Hepatocyte (in vitro differentiated cells): ENCODE measurements at regions not wholly inside any gene's neighbourhood (a gene's known extent, or its start where the extent isn't known, plus 50 kb on each side); places are given as distances from the start of the nearest gene placed in this dataset.

Experiments
- DNase-seq: peaks from one replicate; pipeline ENCODE4 v3.0.0-alpha.2; 2016; ENCODE audit warnings: low spot score
- H2AFZ ChIP-seq: fragments of 200-600 bp; sonication (generic); 2 replicates; pipeline ENCODE4 v1.6.0; 2016; ENCODE audit warnings: antibody characterized with exemption, mild to moderate bottlenecking
- H3K27ac ChIP-seq: fragments of 200-600 bp; sonication (generic); 2 replicates; pipeline ENCODE4 v1.5.1; 2016; ENCODE audit warnings: mild to moderate bottlenecking
- H3K27me3 ChIP-seq: fragments of 200-600 bp; sonication (generic); 2 replicates; pipeline ENCODE4 v1.6.1; 2016
- H3K36me3 ChIP-seq: fragments of 200-600 bp; sonication (generic); replicated peaks from 2 replicates; pipeline ENCODE4 v1.5.1; 2016; ENCODE audit warnings: low read depth; ENCODE audit not compliant: insufficient read depth
- H3K4me1 ChIP-seq: fragments of 200-600 bp; sonication (generic); 2 replicates; pipeline ENCODE4 v1.5.1; 2016; ENCODE audit warnings: mild to moderate bottlenecking, moderate library complexity; ENCODE audit not compliant: insufficient read depth
- H3K4me2 ChIP-seq: fragments of 200-600 bp; sonication (generic); 2 replicates; pipeline ENCODE4 v1.6.0; 2016
- H3K4me3 ChIP-seq: fragments of 200-600 bp; sonication (generic); 2 replicates; pipeline ENCODE4 v1.5.1; 2016; ENCODE audit warnings: mild to moderate bottlenecking
- H3K79me2 ChIP-seq: fragments of 200-600 bp; sonication (generic); 2 replicates; pipeline ENCODE4 v1.6.0; 2017; ENCODE audit warnings: mild to moderate bottlenecking
- H3K9me2 ChIP-seq: fragments of 200-600 bp; sonication (generic); replicated peaks from 2 replicates; pipeline ENCODE4 v1.6.0; 2017; ENCODE audit warnings: mild to moderate bottlenecking; ENCODE audit not compliant: insufficient read depth
- H3K9me3 ChIP-seq: fragments of 200-600 bp; sonication (generic); 2 replicates; pipeline ENCODE4 v1.5.1; 2016; ENCODE audit warnings: low read depth, mild to moderate bottlenecking
- H4K20me1 ChIP-seq: fragments of 200-600 bp; sonication (generic); 2 replicates; pipeline ENCODE4 v1.6.0; 2016; ENCODE audit warnings: mild to moderate bottlenecking; ENCODE audit not compliant: insufficient read depth, poor library complexity, severe bottlenecking
- EZH2 ChIP-seq: fragments of 200-600 bp; sonication (generic); IDR thresholded peaks from 2 replicates; pipeline ENCODE4 v1.6.1; 2016; ENCODE audit warnings: antibody characterized with exemption, mild to moderate bottlenecking, borderline replicate concordance
- EZH2phosphoT487 ChIP-seq: fragments of 200-600 bp; sonication (generic); IDR thresholded peaks from one replicate; pipeline ENCODE4 v1.6.1; 2018; ENCODE audit warnings: antibody characterized with exemption, mild to moderate bottlenecking, low read depth, moderate library complexity; ENCODE audit not compliant: unreplicated experiment, severe bottlenecking
- WGBS: methylation state at CpG from one replicate; pipeline ENCODE4 v1.1.6; 2016; ENCODE audit warnings: low lambda C conversion rate; ENCODE audit errors: missing lambda C conversion rate; 5-methylcytosine and 5-hydroxymethylcytosine counted together
- TF ChIP-seq, protein P1 (sequence below): fragments of 200-600 bp; sonication (generic); IDR thresholded peaks from 2 replicates; pipeline ENCODE4 v1.5.1; 2016; ENCODE audit warnings: antibody characterized with exemption, mild to moderate bottlenecking; ENCODE audit not compliant: poor library complexity

DNA sequence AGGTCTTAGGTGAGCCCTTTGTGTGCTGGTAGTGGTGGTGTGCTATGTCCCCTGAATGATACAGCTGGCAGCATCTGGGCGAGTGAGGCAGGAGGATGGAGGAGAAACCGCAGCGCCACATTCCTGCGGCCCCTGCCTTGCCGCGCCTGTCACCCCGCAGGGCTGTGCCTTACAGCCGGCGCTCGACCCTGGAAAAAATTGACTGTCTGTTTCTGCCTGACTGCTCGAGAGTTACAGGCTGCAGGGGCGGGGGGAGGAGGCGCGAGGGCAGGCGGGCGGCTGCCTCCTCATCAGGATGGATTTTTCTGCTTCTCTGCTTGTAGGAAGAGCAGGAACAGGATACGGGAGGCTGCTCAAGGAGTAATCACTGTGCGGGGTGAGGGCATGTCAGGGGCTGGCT lies 443.4 kb downstream of the MIAT start:
- Histone ChIP-seq H3K9me3 (no peaks in the 10 kb centered on the region), H3K4me3 (no peak overlapping the region), H3K79me2 (no peaks in the 10 kb centered on the region), H3K4me1 (peaks cover 8% of the 10 kb centered on the region), H3K27ac (no peak overlapping the region), H3K27me3 (peaks cover 7% of the 10 kb centered on the region), H2AFZ (no peak overlapping the region), H3K36me3 (no peaks in the 10 kb centered on the region), H4K20me1 (no peaks in the 10 kb centered on the region), H3K9me2 (no peaks in the 10 kb centered on the region), H3K4me2 (peak overlapping the region; percentile 9)
- DNase-seq = peak; percentile 70
- TF ChIP-seq EZH2 (no peak), EZH2phosphoT487 (no peak)
- WGBS = 7% methylated on average over 18 of the region's 18 CpGs

DNA sequence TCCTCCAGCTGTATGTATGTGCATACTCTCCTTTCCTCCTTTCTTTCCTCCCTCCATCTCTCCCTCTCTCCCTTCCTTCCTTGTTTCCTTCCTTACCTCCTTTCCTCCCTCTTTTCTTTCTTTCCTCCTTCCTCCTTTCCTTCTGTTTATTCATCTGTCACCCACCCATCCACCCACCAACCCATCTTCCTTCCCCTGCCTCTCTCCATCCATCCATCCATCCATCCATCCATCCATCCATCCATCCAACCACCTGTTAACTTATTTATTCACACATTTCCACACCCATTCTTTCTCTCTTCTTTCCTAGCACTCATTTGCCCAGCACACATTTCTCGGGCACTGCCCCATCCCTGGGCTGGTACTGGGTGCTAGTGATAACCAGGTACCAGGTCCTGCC lies 443.9 kb downstream of the MIAT start:
- 83% methylated on average over 1 of the region's 1 CpG for WGBS
- H3K4me1 ChIP-seq = peaks cover 8% of the 10 kb centered on the region
- H4K20me1 ChIP-seq = no peaks in the 10 kb centered on the region
- no peaks in the 10 kb centered on the region for H3K9me2 ChIP-seq
- peak overlapping the region; percentile 9 for H3K4me2 ChIP-seq
- no peaks in the 10 kb centered on the region for H3K9me3 ChIP-seq
- no peak overlapping the region for H3K27ac ChIP-seq
- H3K27me3 ChIP-seq = peaks cover 7% of the 10 kb centered on the region
- H3K36me3 ChIP-seq = no peaks in the 10 kb centered on the region
- no peak for DNase-seq
- no peaks in the 10 kb centered on the region for H3K79me2 ChIP-seq
- H2AFZ ChIP-seq = no peak overlapping the region
- no peak overlapping the region for H3K4me3 ChIP-seq
- TF ChIP-seq EZH2 (no peak), EZH2phosphoT487 (no peak)
- TF ChIP-seq, protein P1, sequence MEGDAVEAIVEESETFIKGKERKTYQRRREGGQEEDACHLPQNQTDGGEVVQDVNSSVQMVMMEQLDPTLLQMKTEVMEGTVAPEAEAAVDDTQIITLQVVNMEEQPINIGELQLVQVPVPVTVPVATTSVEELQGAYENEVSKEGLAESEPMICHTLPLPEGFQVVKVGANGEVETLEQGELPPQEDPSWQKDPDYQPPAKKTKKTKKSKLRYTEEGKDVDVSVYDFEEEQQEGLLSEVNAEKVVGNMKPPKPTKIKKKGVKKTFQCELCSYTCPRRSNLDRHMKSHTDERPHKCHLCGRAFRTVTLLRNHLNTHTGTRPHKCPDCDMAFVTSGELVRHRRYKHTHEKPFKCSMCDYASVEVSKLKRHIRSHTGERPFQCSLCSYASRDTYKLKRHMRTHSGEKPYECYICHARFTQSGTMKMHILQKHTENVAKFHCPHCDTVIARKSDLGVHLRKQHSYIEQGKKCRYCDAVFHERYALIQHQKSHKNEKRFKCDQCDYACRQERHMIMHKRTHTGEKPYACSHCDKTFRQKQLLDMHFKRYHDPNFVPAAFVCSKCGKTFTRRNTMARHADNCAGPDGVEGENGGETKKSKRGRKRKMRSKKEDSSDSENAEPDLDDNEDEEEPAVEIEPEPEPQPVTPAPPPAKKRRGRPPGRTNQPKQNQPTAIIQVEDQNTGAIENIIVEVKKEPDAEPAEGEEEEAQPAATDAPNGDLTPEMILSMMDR = no peak

DNA sequence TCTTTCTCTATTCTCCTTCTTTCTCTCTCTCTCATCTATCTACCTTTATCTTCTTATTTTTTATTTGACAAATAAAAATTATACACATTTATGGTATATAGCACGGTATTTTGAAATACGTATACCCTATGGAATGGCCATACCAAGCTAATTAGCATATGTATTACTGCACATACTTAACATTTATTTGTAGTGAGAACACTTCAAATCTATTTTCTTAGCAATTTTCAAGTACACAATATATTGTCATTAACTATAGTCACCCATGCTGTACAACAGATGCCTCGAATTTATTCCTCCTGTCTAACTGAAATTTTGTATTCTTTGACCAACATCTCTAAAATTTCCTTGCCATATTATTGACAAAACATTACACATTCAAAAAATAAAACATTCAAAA lies 447.1 kb downstream of the MIAT start:
- no peaks in the 10 kb centered on the region for H3K9me3 ChIP-seq
- no peak overlapping the region for H3K27ac ChIP-seq
- H3K9me2 ChIP-seq = no peaks in the 10 kb centered on the region
- no peak overlapping the region for H2AFZ ChIP-seq
- H3K4me3 ChIP-seq = no peak overlapping the region
- no peaks in the 10 kb centered on the region for H3K36me3 ChIP-seq
- H3K4me2 ChIP-seq = no peak overlapping the region
- H3K4me1 ChIP-seq = peaks cover 20% of the 10 kb centered on the region
- WGBS = 67% methylated on average over 3 of the region's 3 CpGs
- no peaks in the 10 kb centered on the region for H3K79me2 ChIP-seq
- TF ChIP-seq, protein P1 = no peak
- TF ChIP-seq EZH2phosphoT487 = no peak
- no peak for TF ChIP-seq EZH2
- no peak for DNase-seq
- H4K20me1 ChIP-seq = no peaks in the 10 kb centered on the region
- peaks cover 7% of the 10 kb centered on the region for H3K27me3 ChIP-seq

DNA sequence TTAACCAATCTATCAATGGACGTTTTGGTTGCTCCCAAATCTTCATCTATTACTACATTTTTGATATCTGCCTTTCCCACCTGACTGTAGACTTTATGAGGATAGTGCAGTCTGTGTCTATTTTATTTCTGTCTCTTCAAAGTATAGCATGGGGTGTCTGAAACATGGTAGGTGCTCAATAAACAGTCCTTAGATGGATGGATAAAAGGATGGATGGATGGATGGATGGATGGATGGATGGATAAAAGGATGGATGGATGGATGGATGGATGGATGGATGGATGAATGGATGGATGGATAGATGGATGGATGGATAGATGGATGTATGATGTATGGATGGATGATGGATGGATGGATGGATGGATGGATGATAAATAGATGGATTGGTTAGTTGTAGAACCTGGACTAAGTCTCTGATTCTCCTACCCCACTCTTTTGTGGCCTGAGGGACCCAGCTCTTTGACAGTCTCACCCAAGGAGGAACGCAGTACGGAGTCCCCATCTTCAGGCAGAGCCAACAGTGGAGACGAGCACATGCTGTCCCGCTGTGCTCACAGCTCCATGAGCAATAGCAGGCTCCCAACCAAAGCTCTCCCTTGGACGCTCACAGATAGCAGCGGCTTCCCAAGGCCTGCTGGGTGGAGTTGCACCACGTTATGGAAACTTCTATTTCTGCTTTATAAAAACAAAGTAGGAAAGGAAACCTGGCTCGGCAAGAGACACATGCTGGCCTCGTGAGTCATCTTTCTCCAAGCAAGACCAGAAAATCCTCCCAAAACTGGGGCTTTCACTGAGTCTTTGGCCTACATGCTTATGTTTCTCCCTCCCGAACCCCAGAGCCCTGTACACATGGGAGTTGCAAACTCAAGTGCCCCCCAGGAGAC lies 448.0 kb downstream of the MIAT start:
- H3K27ac ChIP-seq = peak overlapping the region; percentile 2
- H3K9me2 ChIP-seq = no peaks in the 10 kb centered on the region
- no peaks in the 10 kb centered on the region for H3K9me3 ChIP-seq
- H3K4me2 ChIP-seq = no peak overlapping the region
- H3K79me2 ChIP-seq = no peaks in the 10 kb centered on the region
- H4K20me1 ChIP-seq = no peaks in the 10 kb centered on the region
- peaks cover 20% of the 10 kb centered on the region for H3K4me1 ChIP-seq
- peak; percentile 64 for DNase-seq
- H2AFZ ChIP-seq = no peak overlapping the region
- no peak overlapping the region for H3K4me3 ChIP-seq
- 76% methylated on average over 11 of the region's 11 CpGs for WGBS
- H3K27me3 ChIP-seq = peaks cover 7% of the 10 kb centered on the region
- H3K36me3 ChIP-seq = no peaks in the 10 kb centered on the region
- TF ChIP-seq EZH2 = no peak
- TF ChIP-seq, protein P1 = no peak
- no peak for TF ChIP-seq EZH2phosphoT487
